ENCODE measurements at regions not wholly inside any gene's neighbourhood (a gene's known extent, or its start where the extent isn't known, plus 50 kb on each side); places are given as distances from the start of the nearest gene placed in this dataset.
"Not testable (repeated sequence)": the region's sequence is repeated elsewhere in the genome, so short reads cannot be mapped to it uniquely, and the experiment has no call there.

- no peaks in the 10 kb centered on the region for H3K9me3 ChIP-seq (ENCODE audit: low read length)
- no peaks in the 10 kb centered on the region for H3K79me2 ChIP-seq (replicated peaks; ENCODE audit: insufficient read depth, low read length)
- no peak overlapping the region for H3K27ac ChIP-seq (ENCODE audit: low read length)
- H3K27me3 ChIP-seq (ENCODE audit: insufficient read depth, low read depth, low read length): no peaks in the 10 kb centered on the region
- no peaks in the 10 kb centered on the region for H3K36me3 ChIP-seq (ENCODE audit: insufficient read depth, low read length)
- no peak overlapping the region for H3K4me2 ChIP-seq (ENCODE audit: low read length)
- no peak overlapping the region for H3K9ac ChIP-seq (ENCODE audit: low read length)
- no peaks in the 10 kb centered on the region for H4K20me1 ChIP-seq (ENCODE audit: insufficient read depth)
- no peaks in the 10 kb centered on the region for H3K9me2 ChIP-seq (ENCODE audit: insufficient read depth, low read length)
- TF ChIP-seq EP300 (conservative IDR thresholded peaks at IDR 0.05; ENCODE audit: poor library complexity, severe bottlenecking): no peak
- TF ChIP-seq POLR2AphosphoS5 (IDR thresholded peaks at IDR 0.05): no peak
- TF ChIP-seq REST (IDR thresholded peaks at IDR 0.05; ENCODE audit: borderline replicate concordance): no peak
- TF ChIP-seq SMC3 (conservative IDR thresholded peaks at IDR 0.05; ENCODE audit: poor library complexity): no peak
- no peak for TF ChIP-seq MXI1 (conservative IDR thresholded peaks at IDR 0.05; ENCODE audit: poor library complexity, severe bottlenecking)
- no peak for TF ChIP-seq EZH2 (IDR thresholded peaks at IDR 0.05; ENCODE audit: borderline replicate concordance, insufficient read depth, low read length, poor library complexity, severe bottlenecking)
- no peak for TF ChIP-seq CTCF (IDR thresholded peaks at IDR 0.05; ENCODE audit: poor library complexity, severe bottlenecking)
- TF ChIP-seq RAD21 (conservative IDR thresholded peaks at IDR 0.05): no peak
- no peak for TF ChIP-seq TAF1 (IDR thresholded peaks at IDR 0.05; ENCODE audit: low read depth)
- no peak overlapping the region for H3K4me3 ChIP-seq (ENCODE audit: low read length)
- H3F3A ChIP-seq (ENCODE audit: insufficient read depth, low read length, poor library complexity, severe bottlenecking): no peaks in the 10 kb centered on the region
- no peak overlapping the region for H2AFZ ChIP-seq (ENCODE audit: low read depth, low read length)
These were observed 313.1 kb upstream of the RNF32 start for GRCh38 chr7:156327474-156327873.

- no peaks in the 10 kb centered on the region for H4K20me1 ChIP-seq (ENCODE audit: insufficient read depth)
- H3K4me3 ChIP-seq (ENCODE audit: low read length): no peak overlapping the region
- H3K27ac ChIP-seq (ENCODE audit: low read length): no peak overlapping the region
- no peaks in the 10 kb centered on the region for H3K36me3 ChIP-seq (ENCODE audit: insufficient read depth, low read length)
- H3K9me3 ChIP-seq (ENCODE audit: low read length): no peaks in the 10 kb centered on the region
- no peaks in the 10 kb centered on the region for H3K27me3 ChIP-seq (ENCODE audit: insufficient read depth, low read depth, low read length)
- no peaks in the 10 kb centered on the region for H3K79me2 ChIP-seq (replicated peaks; ENCODE audit: insufficient read depth, low read length)
- H2AFZ ChIP-seq (ENCODE audit: low read depth, low read length): no peak overlapping the region
- no peaks in the 10 kb centered on the region for H3K9me2 ChIP-seq (ENCODE audit: insufficient read depth, low read length)
- no peaks in the 10 kb centered on the region for H3F3A ChIP-seq (ENCODE audit: insufficient read depth, low read length, poor library complexity, severe bottlenecking)
- H3K4me2 ChIP-seq (ENCODE audit: low read length): no peak overlapping the region
- H3K9ac ChIP-seq (ENCODE audit: low read length): no peak overlapping the region
- TF ChIP-seq MXI1 (conservative IDR thresholded peaks at IDR 0.05; ENCODE audit: poor library complexity, severe bottlenecking) (no peak), POLR2AphosphoS5 (IDR thresholded peaks at IDR 0.05) (no peak), RAD21 (conservative IDR thresholded peaks at IDR 0.05) (no peak), EP300 (conservative IDR thresholded peaks at IDR 0.05; ENCODE audit: poor library complexity, severe bottlenecking) (no peak), REST (IDR thresholded peaks at IDR 0.05; ENCODE audit: borderline replicate concordance) (no peak), SMC3 (conservative IDR thresholded peaks at IDR 0.05; ENCODE audit: poor library complexity) (no peak), EZH2 (IDR thresholded peaks at IDR 0.05; ENCODE audit: borderline replicate concordance, insufficient read depth, low read length, poor library complexity, severe bottlenecking) (no peak), TAF1 (IDR thresholded peaks at IDR 0.05; ENCODE audit: low read depth) (no peak), CTCF (IDR thresholded peaks at IDR 0.05; ENCODE audit: poor library complexity, severe bottlenecking) (no peak)
These were observed 316.4 kb upstream of the RNF32 start for GRCh38 chr7:156324201-156324600.

- not testable (repeated sequence) for H3K9me2 ChIP-seq (ENCODE audit: insufficient read depth, low read length); H2AFZ ChIP-seq (ENCODE audit: low read depth, low read length); H3K36me3 ChIP-seq (ENCODE audit: insufficient read depth, low read length); H4K20me1 ChIP-seq (ENCODE audit: insufficient read depth); H3K4me2 ChIP-seq (ENCODE audit: low read length); H3K9ac ChIP-seq (ENCODE audit: low read length); H3K9me3 ChIP-seq (ENCODE audit: low read length); H3F3A ChIP-seq (ENCODE audit: insufficient read depth, low read length, poor library complexity, severe bottlenecking); H3K79me2 ChIP-seq (replicated peaks; ENCODE audit: insufficient read depth, low read length); H3K27ac ChIP-seq (ENCODE audit: low read length); H3K27me3 ChIP-seq (ENCODE audit: insufficient read depth, low read depth, low read length); H3K4me3 ChIP-seq (ENCODE audit: low read length)
These were observed 319.1 kb upstream of the RNF32 start for GRCh38 chr7:156321430-156321829.

Data from neural cell (in vitro differentiated cells).